ENCODE measurements at regions not wholly inside any gene's neighbourhood (a gene's known extent, or its start where the extent isn't known, plus 50 kb on each side); places are given as distances from the start of the nearest gene placed in this dataset.

GRCh38 chr18:6624661-6625311 lies 104.7 kb upstream of the ARHGAP28 start:
- no peaks in the 10 kb centered on the region for H3K79me2 ChIP-seq (ENCODE audit: insufficient read depth, low read depth, low read length)
- H3K9me3 ChIP-seq (ENCODE audit: low read length), result no peaks in the 10 kb centered on the region
- H3K27ac ChIP-seq (ENCODE audit: low read depth, low read length, poor library complexity, severe bottlenecking), result no peak overlapping the region
- no peak for DNase-seq (ENCODE audit: low spot score)
- H4K20me1 ChIP-seq (ENCODE audit: insufficient read depth, low read length), result no peaks in the 10 kb centered on the region
- no peaks in the 10 kb centered on the region for H3K4me1 ChIP-seq (ENCODE audit: insufficient read depth, low read length, poor library complexity, severe bottlenecking)
- H3K4me2 ChIP-seq (ENCODE audit: low read length), result no peak overlapping the region
- H2AFZ ChIP-seq (ENCODE audit: low read length), result no peak overlapping the region
- no peaks in the 10 kb centered on the region for H3K36me3 ChIP-seq (ENCODE audit: insufficient read depth, low read length)
- BruUV-seq (replicated peaks), result no TSS peak
- ChIA-PET POLR2A (interaction anchor here (0.6 to 1.3 kb wide), 2 partner anchors 12 to 18 kb away, joined by 3 read pairs; no protein-coding TSS in a partner anchor), CTCF (ENCODE audit: unreplicated experiment) (no interaction called here)
- H3K9me2 ChIP-seq (ENCODE audit: insufficient read depth, low read length), result no peaks in the 10 kb centered on the region
- TF ChIP-seq EZH2phosphoT487 (IDR thresholded peaks at IDR 0.05; ENCODE audit: borderline replicate concordance, low read depth, low read length) (no peak), CTCF (conservative IDR thresholded peaks at IDR 0.05; ENCODE audit: low read length) (no peak)
- intact Hi-C loops (cut with micrococcal nuclease; ENCODE audit: unreplicated experiment), result no loop called here
- no peak overlapping the region for H3K4me3 ChIP-seq (ENCODE audit: low read depth, low read length, poor library complexity, severe bottlenecking)

GRCh38 chr18:6625481-6625880 lies 104.0 kb upstream of the ARHGAP28 start:
- ChIA-PET CTCF (ENCODE audit: unreplicated experiment) (no interaction called here), POLR2A (interaction anchor here (0.6 to 1.3 kb wide), 3 partner anchors 11 to 17 kb away, joined by 3 to 4 read pairs (median 3); no protein-coding TSS in a partner anchor)
- TF ChIP-seq CTCF (conservative IDR thresholded peaks at IDR 0.05; ENCODE audit: low read length) (no peak), EZH2phosphoT487 (IDR thresholded peaks at IDR 0.05; ENCODE audit: borderline replicate concordance, low read depth, low read length) (no peak)
- Histone ChIP-seq H3K27ac (ENCODE audit: low read depth, low read length, poor library complexity, severe bottlenecking) (no peak overlapping the region), H3K36me3 (ENCODE audit: insufficient read depth, low read length) (no peaks in the 10 kb centered on the region), H3K4me1 (ENCODE audit: insufficient read depth, low read length, poor library complexity, severe bottlenecking) (no peaks in the 10 kb centered on the region), H2AFZ (ENCODE audit: low read length) (no peak overlapping the region), H3K79me2 (ENCODE audit: insufficient read depth, low read depth, low read length) (no peaks in the 10 kb centered on the region), H4K20me1 (ENCODE audit: insufficient read depth, low read length) (no peaks in the 10 kb centered on the region), H3K9me2 (ENCODE audit: insufficient read depth, low read length) (no peaks in the 10 kb centered on the region), H3K4me2 (ENCODE audit: low read length) (no peak overlapping the region), H3K4me3 (ENCODE audit: low read depth, low read length, poor library complexity, severe bottlenecking) (no peak overlapping the region), H3K9me3 (ENCODE audit: low read length) (no peaks in the 10 kb centered on the region)
- intact Hi-C loops (cut with micrococcal nuclease; ENCODE audit: unreplicated experiment), result no loop called here
- no peak for DNase-seq (ENCODE audit: low spot score)
- no TSS peak for BruUV-seq (replicated peaks)

- no peaks in the 10 kb centered on the region for H3K9me3 ChIP-seq (ENCODE audit: low read length)
- no peaks in the 10 kb centered on the region for H3K4me1 ChIP-seq (ENCODE audit: insufficient read depth, low read length, poor library complexity, severe bottlenecking)
- no peak overlapping the region for H3K4me2 ChIP-seq (ENCODE audit: low read length)
- no peaks in the 10 kb centered on the region for H4K20me1 ChIP-seq (ENCODE audit: insufficient read depth, low read length)
- H3K79me2 ChIP-seq (ENCODE audit: insufficient read depth, low read depth, low read length), result no peaks in the 10 kb centered on the region
- ChIA-PET POLR2A (no interaction called here), CTCF (ENCODE audit: unreplicated experiment) (no interaction called here)
- H2AFZ ChIP-seq (ENCODE audit: low read length), result no peak overlapping the region
- intact Hi-C loops (cut with micrococcal nuclease; ENCODE audit: unreplicated experiment), result no loop called here
- H3K36me3 ChIP-seq (ENCODE audit: insufficient read depth, low read length), result no peaks in the 10 kb centered on the region
- H3K9me2 ChIP-seq (ENCODE audit: insufficient read depth, low read length), result no peaks in the 10 kb centered on the region
- BruUV-seq (replicated peaks), result no TSS peak
- no peak for DNase-seq (ENCODE audit: low spot score)
- no peak for TF ChIP-seq EZH2phosphoT487 (IDR thresholded peaks at IDR 0.05; ENCODE audit: borderline replicate concordance, low read depth, low read length)
- no peak for TF ChIP-seq CTCF (conservative IDR thresholded peaks at IDR 0.05; ENCODE audit: low read length)
- H3K4me3 ChIP-seq (ENCODE audit: low read depth, low read length, poor library complexity, severe bottlenecking), result no peak overlapping the region
- H3K27ac ChIP-seq (ENCODE audit: low read depth, low read length, poor library complexity, severe bottlenecking), result no peak overlapping the region
Measured at GRCh38 chr18:6626457-6626856, 103.1 kb upstream of the ARHGAP28 start.
